H9 (cell line): ENCODE measurements at regions not wholly inside any gene's neighbourhood (a gene's known extent, or its start where the extent isn't known, plus 50 kb on each side); places are given as distances from the start of the nearest gene placed in this dataset.

ENCODE experiments used
- DNase-seq: peaks from one replicate; pipeline ENCODE4 v3.0.0-alpha.2; 2017
- H2AFZ ChIP-seq: one replicate; pipeline ENCODE4 v1.6.1; 2013; ENCODE audit warnings: mild to moderate bottlenecking, low read length, control low read depth, moderate library complexity
- H2AK5ac ChIP-seq: 2 replicates; pipeline ENCODE4 v1.6.1; 2013; ENCODE audit warnings: low read length, control low read depth, mixed read lengths; ENCODE audit not compliant: insufficient read length
- H2BK120ac ChIP-seq: one replicate; pipeline ENCODE4 v1.6.1; 2013; ENCODE audit warnings: low read depth, mild to moderate bottlenecking, low read length, control low read depth, inconsistent platforms; ENCODE audit not compliant: poor library complexity, severe bottlenecking
- H2BK12ac ChIP-seq: 2 replicates; pipeline ENCODE4 v1.6.1; 2013; ENCODE audit warnings: low read length, control low read depth, mixed read lengths, low read depth; ENCODE audit not compliant: insufficient read length
- H2BK15ac ChIP-seq: 2 replicates; pipeline ENCODE4 v1.6.1; 2013; ENCODE audit warnings: low read depth, low read length, control low read depth
- H2BK20ac ChIP-seq: one replicate; pipeline ENCODE4 v1.6.1; 2013; ENCODE audit warnings: low read depth, mild to moderate bottlenecking, low read length, control low read depth, inconsistent platforms; ENCODE audit not compliant: poor library complexity, severe bottlenecking
- H2BK5ac ChIP-seq: 2 replicates; pipeline ENCODE4 v1.6.1; 2013; ENCODE audit warnings: low read length, control low read depth, mixed read lengths; ENCODE audit not compliant: insufficient read length
- H3K14ac ChIP-seq: 2 replicates; pipeline ENCODE4 v1.6.1; 2013; ENCODE audit warnings: low read length, control low read depth; ENCODE audit not compliant: insufficient read depth
- H3K18ac ChIP-seq: 2 replicates; pipeline ENCODE4 v1.6.1; 2013; ENCODE audit warnings: low read depth, mild to moderate bottlenecking, mixed read lengths, low read length, control low read depth; ENCODE audit not compliant: insufficient read length
- H3K23ac ChIP-seq: 2 replicates; pipeline ENCODE4 v1.6.1; 2013; ENCODE audit warnings: low read length, control low read depth, mixed read lengths, low read depth; ENCODE audit not compliant: insufficient read length
- H3K23me2 ChIP-seq: 2 replicates; pipeline ENCODE4 v1.6.1; 2013; ENCODE audit warnings: low read depth, mild to moderate bottlenecking, mixed read lengths, low read length, control low read depth; ENCODE audit not compliant: insufficient read length, poor library complexity, severe bottlenecking
- H3K27ac ChIP-seq: 2 replicates; pipeline ENCODE4 v1.5.1; 2013; ENCODE audit warnings: low read length, control low read depth, mixed read lengths, low read depth; ENCODE audit not compliant: insufficient read length
- H3K27me3 ChIP-seq: 2 replicates; pipeline ENCODE4 v1.6.1; 2013; ENCODE audit warnings: low read length, control low read depth, inconsistent platforms; ENCODE audit not compliant: insufficient read depth
- H3K4ac ChIP-seq: 2 replicates; pipeline ENCODE4 v1.6.1; 2013; ENCODE audit warnings: low read depth, mild to moderate bottlenecking, control low read depth, inconsistent platforms, low read length, moderate library complexity
- H3K4me1 ChIP-seq: 2 replicates; pipeline ENCODE4 v1.6.1; 2013; ENCODE audit warnings: low read length, control low read depth, inconsistent platforms; ENCODE audit not compliant: insufficient read depth
- H3K4me2 ChIP-seq: 2 replicates; pipeline ENCODE4 v1.6.1; 2013; ENCODE audit warnings: low read length, control low read depth, mixed read lengths; ENCODE audit not compliant: insufficient read length, insufficient read depth
- H3K56ac ChIP-seq: 2 replicates; pipeline ENCODE4 v1.6.1; 2013; ENCODE audit warnings: low read depth, mild to moderate bottlenecking, mixed read lengths, low read length, control low read depth; ENCODE audit not compliant: insufficient read length
- H3K79me1 ChIP-seq: 2 replicates; pipeline ENCODE4 v1.6.1; 2013; ENCODE audit warnings: low read depth, mild to moderate bottlenecking, moderate library complexity, low read length, control low read depth, inconsistent platforms; ENCODE audit not compliant: insufficient read depth, poor library complexity, severe bottlenecking
- H3K79me2 ChIP-seq: 2 replicates; pipeline ENCODE4 v1.6.1; 2013; ENCODE audit warnings: low read length, control low read depth, inconsistent platforms; ENCODE audit not compliant: insufficient read depth
- H3K9ac ChIP-seq: 2 replicates; pipeline ENCODE4 v1.6.1; 2013; ENCODE audit warnings: low read length, control low read depth, mixed read lengths; ENCODE audit not compliant: insufficient read length; ENCODE audit errors: extremely low read depth
- H3K9me3 ChIP-seq: one replicate; pipeline ENCODE4 v1.6.1; 2013; ENCODE audit warnings: low read depth, low read length, inconsistent platforms; ENCODE audit not compliant: control insufficient read depth
- H3T11ph ChIP-seq: one replicate; pipeline ENCODE4 v1.6.1; 2013; ENCODE audit warnings: mild to moderate bottlenecking, low read length, control low read depth, inconsistent platforms
- H4K20me1 ChIP-seq: one replicate; pipeline ENCODE4 v1.6.1; 2013; ENCODE audit not compliant: control insufficient read depth, insufficient read length, insufficient read depth
- H4K5ac ChIP-seq: 2 replicates; pipeline ENCODE4 v1.6.1; 2013; ENCODE audit warnings: low read depth, mild to moderate bottlenecking, mixed read lengths, low read length, control low read depth; ENCODE audit not compliant: insufficient read length
- H4K8ac ChIP-seq: replicated peaks from 2 replicates; pipeline ENCODE4 v1.6.1; 2013; ENCODE audit warnings: low read length, control low read depth, mixed read lengths, low read depth; ENCODE audit not compliant: insufficient read length
- H4K91ac ChIP-seq: 2 replicates; pipeline ENCODE4 v1.6.1; 2013; ENCODE audit warnings: low read depth, mild to moderate bottlenecking, moderate library complexity, mixed read lengths, low read length, control low read depth; ENCODE audit not compliant: insufficient read length
- H3K27ac Mint-ChIP-seq, 3 experiments: 2 replicates in 2 of 3; 3 replicates in 1 of 3; pipeline ENCODE4 v1.8.0; 2020 to 2021; ENCODE audit warnings: mixed read lengths in 3 of 3, mild to moderate bottlenecking in 1 of 3, moderate library complexity in 1 of 3
- H3K27me3 Mint-ChIP-seq: 2 replicates; pipeline ENCODE4 v1.8.0; 2021; ENCODE audit warnings: low read depth, mild to moderate bottlenecking, moderate library complexity, mixed read lengths
- H3K36me3 Mint-ChIP-seq, 3 experiments: 2 replicates in 2 of 3; 3 replicates in 1 of 3; pipeline ENCODE4 v1.8.0; 2020 to 2021; ENCODE audit warnings: low read depth in 3 of 3, mixed read lengths in 3 of 3; ENCODE audit not compliant: insufficient read depth in 1 of 3
- H3K4me1 Mint-ChIP-seq, 2 experiments: 2 replicates each; pipeline ENCODE4 v1.8.0; 2020; ENCODE audit warnings: mixed read lengths in 2 of 2
- H3K4me3 Mint-ChIP-seq, 2 experiments: 2 replicates in 1 of 2; 3 replicates in 1 of 2; pipeline ENCODE4 v1.8.0; 2020 to 2021; ENCODE audit warnings: mild to moderate bottlenecking in 2 of 2, mixed read lengths in 2 of 2, moderate library complexity in 1 of 2
- H3K9me3 Mint-ChIP-seq, 2 experiments: 2 replicates in 1 of 2; 3 replicates in 1 of 2; pipeline ENCODE4 v1.8.0; 2020; ENCODE audit warnings: mild to moderate bottlenecking in 2 of 2, mixed read lengths in 2 of 2, moderate library complexity in 1 of 2
- WGBS: extraction: QIAGEN DNeasy Blood & Tissue Kit; methylation state at CpG from one replicate; pipeline ENCODE4 v1.1.7; 2013; ENCODE audit warnings: missing lambda C conversion rate, low lambda C conversion rate, mixed read lengths; ENCODE audit not compliant: insufficient read length; ENCODE audit errors: extremely low coverage; 5-methylcytosine and 5-hydroxymethylcytosine counted together
- TF ChIP-seq, protein P1 (sequence below): fragments of 200-600 bp; sonication (generic); conservative IDR thresholded peaks from 3 replicates; pipeline ENCODE4 v1.8.0; 2021; ENCODE audit warnings: antibody characterized with exemption, mild to moderate bottlenecking

DNA sequence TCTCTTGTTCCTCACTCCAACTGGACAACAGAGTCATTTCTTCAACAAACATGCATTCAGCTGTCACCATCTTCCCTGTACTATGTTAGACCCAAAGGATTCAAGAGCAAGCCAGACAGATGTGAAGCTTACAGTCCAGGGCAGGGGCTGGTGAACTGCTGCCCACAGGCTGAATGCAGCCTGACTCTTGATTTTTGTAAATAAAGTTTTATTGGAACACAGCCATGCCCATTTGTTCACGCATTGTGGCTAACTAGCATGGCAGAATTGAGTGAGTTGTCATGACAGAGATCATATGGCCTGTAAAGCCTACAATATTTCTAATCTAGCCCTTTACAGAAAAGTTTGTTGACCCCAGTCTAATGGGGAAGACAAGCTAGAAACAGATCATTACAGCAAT lies 208.7 kb downstream of the EMX2 start:
- Histone ChIP-seq H2BK15ac (no peak overlapping the region), H3K27ac (no peak overlapping the region), H3K18ac (no peak overlapping the region), H3K27me3 (no peaks in the 10 kb centered on the region), H2BK20ac (no peak overlapping the region), H3K79me2 (no peaks in the 10 kb centered on the region), H2AFZ (no peak overlapping the region), H4K8ac (no peak overlapping the region), H3K23ac (no peak overlapping the region), H3K14ac (no peak overlapping the region), H2AK5ac (no peak overlapping the region), H4K5ac (no peak overlapping the region), H3K4ac (no peak overlapping the region), H3K9ac (no peak overlapping the region), H4K91ac (no peak overlapping the region), H3K4me1 (no peaks in the 10 kb centered on the region), H3K56ac (no peak overlapping the region), H2BK12ac (no peak overlapping the region), H3K23me2 (no peaks in the 10 kb centered on the region), H3K79me1 (no peaks in the 10 kb centered on the region), H2BK120ac (no peak overlapping the region), H2BK5ac (no peak overlapping the region), H4K20me1 (no peaks in the 10 kb centered on the region), H3K9me3 (no peaks in the 10 kb centered on the region), H3T11ph (no peak overlapping the region), H3K4me2 (no peak overlapping the region)
- Mint-ChIP-seq H3K27ac (no peak overlapping the region), H3K4me1 (peaks cover 5 to 11% of the 10 kb centered on the region in 2 experiments; a peak in 3 of 4 replicates), H3K36me3 (no peaks in the 10 kb centered on the region), H3K9me3 (no peaks in the 10 kb centered on the region), H3K27me3 (peaks cover 5% of the 10 kb centered on the region), H3K4me3 (no peak overlapping the region)
- WGBS = no CpG with 5 or more reads among the region's 1 CpG
- TF ChIP-seq, protein P1, sequence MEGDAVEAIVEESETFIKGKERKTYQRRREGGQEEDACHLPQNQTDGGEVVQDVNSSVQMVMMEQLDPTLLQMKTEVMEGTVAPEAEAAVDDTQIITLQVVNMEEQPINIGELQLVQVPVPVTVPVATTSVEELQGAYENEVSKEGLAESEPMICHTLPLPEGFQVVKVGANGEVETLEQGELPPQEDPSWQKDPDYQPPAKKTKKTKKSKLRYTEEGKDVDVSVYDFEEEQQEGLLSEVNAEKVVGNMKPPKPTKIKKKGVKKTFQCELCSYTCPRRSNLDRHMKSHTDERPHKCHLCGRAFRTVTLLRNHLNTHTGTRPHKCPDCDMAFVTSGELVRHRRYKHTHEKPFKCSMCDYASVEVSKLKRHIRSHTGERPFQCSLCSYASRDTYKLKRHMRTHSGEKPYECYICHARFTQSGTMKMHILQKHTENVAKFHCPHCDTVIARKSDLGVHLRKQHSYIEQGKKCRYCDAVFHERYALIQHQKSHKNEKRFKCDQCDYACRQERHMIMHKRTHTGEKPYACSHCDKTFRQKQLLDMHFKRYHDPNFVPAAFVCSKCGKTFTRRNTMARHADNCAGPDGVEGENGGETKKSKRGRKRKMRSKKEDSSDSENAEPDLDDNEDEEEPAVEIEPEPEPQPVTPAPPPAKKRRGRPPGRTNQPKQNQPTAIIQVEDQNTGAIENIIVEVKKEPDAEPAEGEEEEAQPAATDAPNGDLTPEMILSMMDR = no peak
- DNase-seq = no peak
